ENCODE measurements at regions not wholly inside any gene's neighbourhood (a gene's known extent, or its start where the extent isn't known, plus 50 kb on each side); places are given as distances from the start of the nearest gene placed in this dataset.

DNA sequence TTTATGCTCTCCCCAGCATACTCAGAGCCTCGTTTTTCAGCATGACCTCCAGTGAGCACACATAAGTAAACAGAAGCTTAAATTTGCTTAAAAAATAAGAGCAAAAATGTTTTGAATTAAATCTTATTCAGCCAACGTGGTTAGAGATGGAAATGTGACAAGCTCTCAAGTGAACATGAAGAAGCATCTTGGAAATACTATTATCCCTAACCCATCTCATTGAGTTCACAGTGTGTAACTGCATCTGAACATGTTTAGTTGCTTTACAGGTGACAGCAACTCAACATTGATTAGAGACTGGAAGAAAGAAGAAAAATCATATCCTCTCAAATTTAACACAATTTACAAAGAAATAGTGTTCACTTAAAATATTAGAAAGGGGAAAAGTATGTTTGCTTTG, 1785.1 kb downstream of the MAT2B start:
- TF ChIP-seq, protein P1, sequence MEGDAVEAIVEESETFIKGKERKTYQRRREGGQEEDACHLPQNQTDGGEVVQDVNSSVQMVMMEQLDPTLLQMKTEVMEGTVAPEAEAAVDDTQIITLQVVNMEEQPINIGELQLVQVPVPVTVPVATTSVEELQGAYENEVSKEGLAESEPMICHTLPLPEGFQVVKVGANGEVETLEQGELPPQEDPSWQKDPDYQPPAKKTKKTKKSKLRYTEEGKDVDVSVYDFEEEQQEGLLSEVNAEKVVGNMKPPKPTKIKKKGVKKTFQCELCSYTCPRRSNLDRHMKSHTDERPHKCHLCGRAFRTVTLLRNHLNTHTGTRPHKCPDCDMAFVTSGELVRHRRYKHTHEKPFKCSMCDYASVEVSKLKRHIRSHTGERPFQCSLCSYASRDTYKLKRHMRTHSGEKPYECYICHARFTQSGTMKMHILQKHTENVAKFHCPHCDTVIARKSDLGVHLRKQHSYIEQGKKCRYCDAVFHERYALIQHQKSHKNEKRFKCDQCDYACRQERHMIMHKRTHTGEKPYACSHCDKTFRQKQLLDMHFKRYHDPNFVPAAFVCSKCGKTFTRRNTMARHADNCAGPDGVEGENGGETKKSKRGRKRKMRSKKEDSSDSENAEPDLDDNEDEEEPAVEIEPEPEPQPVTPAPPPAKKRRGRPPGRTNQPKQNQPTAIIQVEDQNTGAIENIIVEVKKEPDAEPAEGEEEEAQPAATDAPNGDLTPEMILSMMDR (IDR thresholded peaks at IDR 0.05; ENCODE audit: extremely low read depth in 1 of 2, insufficient read depth in 1 of 2, low read depth in 1 of 2, low read length in 2 of 2), result no peak
- TF ChIP-seq, protein P2, sequence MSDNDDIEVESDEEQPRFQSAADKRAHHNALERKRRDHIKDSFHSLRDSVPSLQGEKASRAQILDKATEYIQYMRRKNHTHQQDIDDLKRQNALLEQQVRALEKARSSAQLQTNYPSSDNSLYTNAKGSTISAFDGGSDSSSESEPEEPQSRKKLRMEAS (IDR thresholded peaks at IDR 0.05; ENCODE audit: insufficient read depth, insufficient read length), result no peak
- TF ChIP-seq EZH2 (IDR thresholded peaks at IDR 0.05; ENCODE audit: borderline replicate concordance, low read depth, low read length, severe bottlenecking), result no peak
- TF ChIP-seq GATA2 (IDR thresholded peaks at IDR 0.05; ENCODE audit: insufficient read depth, insufficient read length, low read depth, low read length), result no peak
- TF ChIP-seq POLR2A (IDR thresholded peaks at IDR 0.05; ENCODE audit: low read depth, low read length), result no peak
- TF ChIP-seq POLR2AphosphoS5 (IDR thresholded peaks at IDR 0.05; ENCODE audit: insufficient read depth, low read depth, low read length), result no peak

Data from endothelial cell of umbilical vein (primary cell).